DND-41 (cell line): ENCODE measurements at regions not wholly inside any gene's neighbourhood (a gene's known extent, or its start where the extent isn't known, plus 50 kb on each side); places are given as distances from the start of the nearest gene placed in this dataset.
"Not testable (repeated sequence)": the region's sequence is repeated elsewhere in the genome, so short reads cannot be mapped to it uniquely, and the experiment has no call there.

Experiments used
- EZH2 ChIP-seq: IDR thresholded peaks from 3 replicates; pipeline ENCODE4 v1.6.1; 2012; ENCODE audit warnings: borderline replicate concordance, low read depth, mild to moderate bottlenecking, moderate library complexity, low read length, inconsistent platforms; ENCODE audit not compliant: severe bottlenecking
- TF ChIP-seq, protein P1 (sequence below): IDR thresholded peaks from 2 replicates; pipeline ENCODE4 v1.5.1; 2012; ENCODE audit warnings: borderline replicate concordance, low read length, moderate library complexity, mild to moderate bottlenecking; ENCODE audit not compliant: poor library complexity, severe bottlenecking; ENCODE audit errors: extremely low read depth

GRCh38 chr5:176044431-176044830 is 76.3 kb upstream of the THOC3 start:
- TF ChIP-seq, protein P1, sequence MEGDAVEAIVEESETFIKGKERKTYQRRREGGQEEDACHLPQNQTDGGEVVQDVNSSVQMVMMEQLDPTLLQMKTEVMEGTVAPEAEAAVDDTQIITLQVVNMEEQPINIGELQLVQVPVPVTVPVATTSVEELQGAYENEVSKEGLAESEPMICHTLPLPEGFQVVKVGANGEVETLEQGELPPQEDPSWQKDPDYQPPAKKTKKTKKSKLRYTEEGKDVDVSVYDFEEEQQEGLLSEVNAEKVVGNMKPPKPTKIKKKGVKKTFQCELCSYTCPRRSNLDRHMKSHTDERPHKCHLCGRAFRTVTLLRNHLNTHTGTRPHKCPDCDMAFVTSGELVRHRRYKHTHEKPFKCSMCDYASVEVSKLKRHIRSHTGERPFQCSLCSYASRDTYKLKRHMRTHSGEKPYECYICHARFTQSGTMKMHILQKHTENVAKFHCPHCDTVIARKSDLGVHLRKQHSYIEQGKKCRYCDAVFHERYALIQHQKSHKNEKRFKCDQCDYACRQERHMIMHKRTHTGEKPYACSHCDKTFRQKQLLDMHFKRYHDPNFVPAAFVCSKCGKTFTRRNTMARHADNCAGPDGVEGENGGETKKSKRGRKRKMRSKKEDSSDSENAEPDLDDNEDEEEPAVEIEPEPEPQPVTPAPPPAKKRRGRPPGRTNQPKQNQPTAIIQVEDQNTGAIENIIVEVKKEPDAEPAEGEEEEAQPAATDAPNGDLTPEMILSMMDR: not testable (repeated sequence)
- TF ChIP-seq EZH2: not testable (repeated sequence)
